Stimulated activated CD4-positive, alpha-beta T cell treated with anti-CD3 and anti-CD28 coated beads, TNF-alpha, amount 100 ng/mL, for 4 hours (primary cell): ENCODE measurements at regions not wholly inside any gene's neighbourhood (a gene's known extent, or its start where the extent isn't known, plus 50 kb on each side); places are given as distances from the start of the nearest gene placed in this dataset.
"Not testable (repeated sequence)": the region's sequence is repeated elsewhere in the genome, so short reads cannot be mapped to it uniquely, and the experiment has no call there.

ENCODE experiments used
- DNase-seq, 3 experiments: peaks; one replicate each; pipeline ENCODE4 v3.0.0-alpha.2; 2020; ENCODE audit warnings: low read depth in 3 of 3

- no peak for DNase-seq
These were observed 121.1 kb downstream of the ZNF621 start for GRCh38 chr3:40645883-40646282.

- no peak for DNase-seq
These were observed 124.6 kb downstream of the ZNF621 start for GRCh38 chr3:40649346-40649745.

- no peak for DNase-seq
These were observed 127.3 kb downstream of the ZNF621 start for GRCh38 chr3:40652072-40652471.

- no peak for DNase-seq
These were observed 128.2 kb downstream of the ZNF621 start for GRCh38 chr3:40653001-40653400.

GRCh38 chr3:40653878-40654277 is 129.1 kb downstream of the ZNF621 start:
- DNase-seq, result no peak

- no peak for DNase-seq
These were observed 130.8 kb downstream of the ZNF621 start for GRCh38 chr3:40655551-40655950.

GRCh38 chr3:40657623-40658022 is 132.9 kb downstream of the ZNF621 start:
- no peak for DNase-seq

- no peak for DNase-seq
These were observed 133.5 kb downstream of the ZNF621 start for GRCh38 chr3:40658305-40658704.

- DNase-seq, result no peak
These were observed 135.8 kb downstream of the ZNF621 start for GRCh38 chr3:40660554-40660953.

- DNase-seq, result no peak
These were observed 136.5 kb downstream of the ZNF621 start for GRCh38 chr3:40661284-40661683.

GRCh38 chr3:40663280-40663679 is 138.5 kb downstream of the ZNF621 start:
- DNase-seq, result no peak

- DNase-seq, result no peak
These were observed 144.4 kb downstream of the ZNF621 start for GRCh38 chr3:40669176-40669575.

GRCh38 chr3:40672861-40673260 is 148.1 kb downstream of the ZNF621 start:
- no peak for DNase-seq

- no peak for DNase-seq
These were observed 152.6 kb downstream of the ZNF621 start for GRCh38 chr3:40677321-40677720.

GRCh38 chr3:40677749-40678148 is 153.0 kb downstream of the ZNF621 start:
- no peak for DNase-seq

- DNase-seq, result no peak
These were observed 154.5 kb downstream of the ZNF621 start for GRCh38 chr3:40679290-40679689.

GRCh38 chr3:40680685-40681657 is 156.2 kb downstream of the ZNF621 start:
- DNase-seq, result no peak

GRCh38 chr3:40681658-40682055 is 156.9 kb downstream of the ZNF621 start:
- no peak for DNase-seq

GRCh38 chr3:40689837-40690236 is 165.1 kb downstream of the ZNF621 start:
- DNase-seq, result no peak

GRCh38 chr3:40690749-40691451 is 166.1 kb downstream of the ZNF621 start:
- no peak for DNase-seq

- no peak for DNase-seq
These were observed 166.7 kb downstream of the ZNF621 start for GRCh38 chr3:40691452-40691861.

- no peak for DNase-seq
These were observed 171.1 kb downstream of the ZNF621 start for GRCh38 chr3:40695848-40696247.

GRCh38 chr3:40698611-40699010 is 173.9 kb downstream of the ZNF621 start:
- DNase-seq, result not testable (repeated sequence)
